HCT116 (cell line): ENCODE measurements at regions not wholly inside any gene's neighbourhood (a gene's known extent, or its start where the extent isn't known, plus 50 kb on each side); places are given as distances from the start of the nearest gene placed in this dataset.

Experiments
- ATAC-seq: fragments of 200-7000 bp; cut with Tn5 transposase; 2 replicates; pipeline ENCODE4 v1.9.1; 2020; ENCODE audit warnings: mild to moderate bottlenecking, moderate library complexity
- BruUV-seq: library from RNA; stranded (reverse); fragments of 400-500 nt; replicated peaks from 2 replicates; lab custom pipeline; 2021; lab: Mats Ljungman, UMichigan
- CTCF ChIA-PET: fragments of 300-600 bp; sonication (Branson Sonifier 250); formaldehyde crosslinking; loops from one replicate; lab custom pipeline; 2021; ENCODE audit warnings: antibody characterized with exemption; lab: Charles Lee
- POLR2A ChIA-PET: fragments of 300-600, 350-600 bp; sonication (Branson Sonifier 250); formaldehyde crosslinking; loops from one replicate; lab custom pipeline; 2021; ENCODE audit warnings: antibody characterized with exemption; lab: Charles Lee
- RAD21 ChIA-PET, 2 experiments: fragments of 300-600 bp; sonication (Branson Sonifier 250); formaldehyde crosslinking; loops; one replicate each; lab custom pipeline; 2023; ENCODE audit warnings: low total read pairs in 2 of 2; ENCODE audit not compliant: uncharacterized antibody in 2 of 2, unreplicated experiment in 2 of 2, low non-redundant PET in 1 of 2; lab: Charles Lee
- DNase-seq: peaks from one replicate; pipeline ENCODE4 v3.0.0-alpha.2; 2010; ENCODE audit warnings: low read depth, low spot score
- H2AFZ ChIP-seq: fragments of 200-600 bp; shearing (Covaris generic), sonication (generic); 2 replicates; pipeline ENCODE4 v1.6.1; 2017; ENCODE audit warnings: low read depth, mixed run types, mixed read lengths, antibody characterized with exemption, low read length; ENCODE audit not compliant: poor library complexity, severe bottlenecking
- H3K27ac ChIP-seq: 2 replicates; pipeline ENCODE4 v1.5.1; 2012; ENCODE audit warnings: low read depth, low read length
- H3K27me3 ChIP-seq: fragments of 200-600 bp; sonication (generic); 2 replicates; pipeline ENCODE4 v1.6.1; 2016; ENCODE audit warnings: mixed run types, low read length, mixed read lengths; ENCODE audit not compliant: insufficient read depth
- H3K36me3 ChIP-seq, 2 experiments: fragments of 200-500 bp in 1 of 2; fragments of 200-600 bp in 1 of 2; sonication (Bioruptor generic) in 1 of 2; sonication (generic) in 1 of 2; 2 replicates each; pipeline versions ENCODE4 v1.5.1 to v1.6.1; 2014 to 2016; ENCODE audit warnings: low read length in 2 of 2, inconsistent platforms in 1 of 2, mixed read lengths in 1 of 2, mixed run types in 1 of 2; ENCODE audit not compliant: insufficient read depth in 2 of 2, control insufficient read depth in 1 of 2
- H3K4me1 ChIP-seq, 2 experiments: fragments of 200-600 bp in 1 of 2; sonication (generic) in 1 of 2; 2 replicates each; pipeline versions ENCODE4 v1.5.1 to v1.6.1; 2012 to 2017; ENCODE audit warnings: low read length in 2 of 2, inconsistent platforms in 1 of 2, mild to moderate bottlenecking in 1 of 2, mixed read lengths in 1 of 2, mixed run types in 1 of 2, moderate library complexity in 1 of 2; ENCODE audit not compliant: insufficient read depth in 2 of 2, control insufficient read depth in 1 of 2
- H3K4me2 ChIP-seq: fragments of 200-600 bp; sonication (generic); 2 replicates; pipeline ENCODE4 v1.6.1; 2017; ENCODE audit warnings: mixed run types, low read length, mixed read lengths
- H3K4me3 ChIP-seq, 2 experiments: fragments of 200-600 bp in 1 of 2; sonication (generic) in 1 of 2; replicated peaks in 1 of 2; 2 replicates each; pipeline ENCODE4 v1.5.1; 2011 to 2016; ENCODE audit warnings: low read length in 2 of 2, control low read depth in 1 of 2, low read depth in 1 of 2, mild to moderate bottlenecking in 1 of 2, mixed read lengths in 1 of 2, mixed run types in 1 of 2
- H3K79me2 ChIP-seq: fragments of 200-600 bp; sonication (generic); 2 replicates; pipeline ENCODE4 v1.6.1; 2017; ENCODE audit warnings: mild to moderate bottlenecking, mixed run types, low read length, moderate library complexity, mixed read lengths; ENCODE audit not compliant: insufficient read depth
- H3K9ac ChIP-seq: fragments of 200-600 bp; sonication (generic); 2 replicates; pipeline ENCODE4 v1.6.1; 2016; ENCODE audit warnings: low read length, mixed read lengths
- H3K9me2 ChIP-seq: fragments of 200-600 bp; sonication (generic), shearing (Covaris generic); 2 replicates; pipeline ENCODE4 v1.6.1; 2017; ENCODE audit warnings: mixed run types, mild to moderate bottlenecking, moderate library complexity; ENCODE audit not compliant: insufficient read depth
- H3K9me3 ChIP-seq, 2 experiments: fragments of 200-500 bp in 1 of 2; fragments of 200-600 bp in 1 of 2; sonication (Bioruptor generic) in 1 of 2; sonication (generic) in 1 of 2; 2 replicates each; pipeline ENCODE4 v1.6.1; 2014 to 2017; ENCODE audit warnings: low read length in 2 of 2, mixed read lengths in 2 of 2, inconsistent platforms in 1 of 2, low read depth in 1 of 2, mild to moderate bottlenecking in 1 of 2, mixed run types in 1 of 2, moderate library complexity in 1 of 2; ENCODE audit not compliant: control insufficient read depth in 1 of 2, insufficient read depth in 1 of 2
- H4K20me1 ChIP-seq: fragments of 200-600 bp; sonication (generic), shearing (Covaris generic); 2 replicates; pipeline ENCODE4 v1.6.1; 2017; ENCODE audit warnings: mixed run types, mild to moderate bottlenecking, moderate library complexity; ENCODE audit not compliant: insufficient read depth
- ATF3 ChIP-seq: IDR thresholded peaks from 2 replicates; pipeline ENCODE4 v1.6.1; 2012
- EGR1 ChIP-seq: IDR thresholded peaks from 2 replicates; pipeline ENCODE4 v1.6.1; 2012; ENCODE audit warnings: low read depth
- FOSL1 ChIP-seq: IDR thresholded peaks from 2 replicates; pipeline ENCODE4 v1.6.1; 2012; ENCODE audit warnings: low read depth
- MAX ChIP-seq: IDR thresholded peaks from 2 replicates; pipeline ENCODE4 v1.6.1; 2012
- POLR2A ChIP-seq: IDR thresholded peaks from 2 replicates; pipeline ENCODE4 v1.7.0; 2011; ENCODE audit warnings: borderline replicate concordance; ENCODE audit not compliant: insufficient read depth, insufficient read length; ENCODE audit errors: extremely low read depth
- POLR2AphosphoS5 ChIP-seq: IDR thresholded peaks from 2 replicates; pipeline ENCODE4 v1.6.1; 2011; ENCODE audit warnings: mild to moderate bottlenecking, low read depth, low read length, moderate library complexity
- SRF ChIP-seq: IDR thresholded peaks from 2 replicates; pipeline ENCODE4 v1.6.1; 2012; ENCODE audit warnings: low read depth
- ZBTB33 ChIP-seq: IDR thresholded peaks from 2 replicates; pipeline ENCODE4 v1.6.1; 2011; ENCODE audit warnings: mild to moderate bottlenecking, low read length, moderate library complexity; ENCODE audit not compliant: insufficient replicate concordance; ENCODE audit errors: extremely low read depth
- ZNF274 ChIP-seq: fragments of 200-500 bp; sonication (Bioruptor generic); IDR thresholded peaks from 2 replicates; pipeline ENCODE4 v1.6.1; 2014; ENCODE audit warnings: mild to moderate bottlenecking, low read depth, low read length, inconsistent platforms
- intact Hi-C: fragments of 100-400 bp; cut with micrococcal nuclease; formaldehyde crosslinking; loops from 2 replicates; pipeline ENCODE4 v1.10.0; 2022

GRCh38 chr10:56782503-56782902, 421.4 kb upstream of the ZWINT start:
- no TSS peak for BruUV-seq
- no peak for TF ChIP-seq MAX
- no peak for TF ChIP-seq ZNF274
- no peak for TF ChIP-seq POLR2A
- TF ChIP-seq ZBTB33, result no peak
- TF ChIP-seq SRF, result no peak
- TF ChIP-seq ATF3, result no peak
- TF ChIP-seq FOSL1, result no peak
- no peak for TF ChIP-seq POLR2AphosphoS5
- no peak for TF ChIP-seq EGR1
- ATAC-seq (no peak), DNase-seq (no peak)
- Histone ChIP-seq H3K9me3 (peaks cover 3 to 15% of the 10 kb centered on the region in 2 experiments; a peak in 2 of 4 replicates), H3K4me3 (no peak overlapping the region), H3K27ac (no peak overlapping the region), H3K79me2 (no peaks in the 10 kb centered on the region), H3K4me2 (no peak overlapping the region), H3K9ac (no peak overlapping the region), H3K9me2 (no peaks in the 10 kb centered on the region), H4K20me1 (no peaks in the 10 kb centered on the region), H3K4me1 (no peaks in the 10 kb centered on the region), H3K27me3 (no peaks in the 10 kb centered on the region), H2AFZ (no peak overlapping the region), H3K36me3 (no peaks in the 10 kb centered on the region)
- intact Hi-C loops, result no loop called here
- POLR2A ChIA-PET, result no interaction called here
- RAD21 ChIA-PET, result no interaction called here
- CTCF ChIA-PET, result no interaction called here

GRCh38 chr10:56771343-56771742, 410.3 kb upstream of the ZWINT start:
- intact Hi-C loops, result no loop called here
- BruUV-seq, result no TSS peak
- CTCF ChIA-PET, result no interaction called here

More at GRCh38 chr10:56771343-56771742, 410.3 kb upstream of the ZWINT start:
- no peaks in the 10 kb centered on the region for H4K20me1 ChIP-seq
- no peak for ATAC-seq
- RAD21 ChIA-PET, result no interaction called here
- no peaks in the 10 kb centered on the region for H3K36me3 ChIP-seq
- DNase-seq, result no peak
- H3K27ac ChIP-seq, result no peak overlapping the region
- H3K9ac ChIP-seq, result no peak overlapping the region
- H3K4me1 ChIP-seq, result no peaks in the 10 kb centered on the region
- H3K9me3 ChIP-seq, result peaks cover 8 to 19% of the 10 kb centered on the region in 2 experiments; a peak in 3 of 4 replicates
- TF ChIP-seq POLR2A, result no peak
- no peak for TF ChIP-seq ATF3
- H3K4me3 ChIP-seq, result no peak overlapping the region
- H2AFZ ChIP-seq, result no peak overlapping the region
- H3K79me2 ChIP-seq, result no peaks in the 10 kb centered on the region
- no peaks in the 10 kb centered on the region for H3K27me3 ChIP-seq
- POLR2A ChIA-PET, result no interaction called here
- H3K4me2 ChIP-seq, result no peak overlapping the region
- no peaks in the 10 kb centered on the region for H3K9me2 ChIP-seq
